ENCODE measurements at regions not wholly inside any gene's neighbourhood (a gene's known extent, or its start where the extent isn't known, plus 50 kb on each side); places are given as distances from the start of the nearest gene placed in this dataset.

- H3K36me3 ChIP-seq (ENCODE audit: control insufficient read depth, low read length) = no peaks in the 10 kb centered on the region
- H3K4me1 ChIP-seq (ENCODE audit: control insufficient read depth, low read length) = no peaks in the 10 kb centered on the region
- H3K4me2 ChIP-seq (ENCODE audit: low read length) = no peak overlapping the region
- no peaks in the 10 kb centered on the region for H3K27me3 ChIP-seq (ENCODE audit: control insufficient read depth, low read length)
- no peaks in the 10 kb centered on the region for H3K79me2 ChIP-seq (ENCODE audit: control insufficient read depth, low read length)
- H4K20me1 ChIP-seq (ENCODE audit: control insufficient read depth, insufficient read depth, low read depth, low read length) = no peaks in the 10 kb centered on the region
- TF ChIP-seq CTCF (IDR thresholded peaks at IDR 0.05; ENCODE audit: low read depth, low read length, poor library complexity, severe bottlenecking) (no peak), EZH2phosphoT487 (IDR thresholded peaks at IDR 0.05; ENCODE audit: borderline replicate concordance, low read length) (no peak)
- no peak overlapping the region for H3K27ac ChIP-seq (ENCODE audit: low read depth, low read length)
- H3F3A ChIP-seq (ENCODE audit: control insufficient read depth, insufficient read depth) = no peaks in the 10 kb centered on the region
- no peaks in the 10 kb centered on the region for H3K9me3 ChIP-seq (ENCODE audit: control insufficient read depth, insufficient read depth, low read length)
- no peaks in the 10 kb centered on the region for H3K9me2 ChIP-seq (replicated peaks; ENCODE audit: control insufficient read depth, low read length)
- no peak overlapping the region for H3K4me3 ChIP-seq (ENCODE audit: low read length)
These were observed 345.0 kb upstream of the MDFIC2 start for GRCh38 chr3:70657454-70657853.

GRCh38 chr3:70647823-70648222 is 335.4 kb upstream of the MDFIC2 start:
- no peaks in the 10 kb centered on the region for H3K79me2 ChIP-seq (ENCODE audit: control insufficient read depth, low read length)
- no peaks in the 10 kb centered on the region for H3F3A ChIP-seq (ENCODE audit: control insufficient read depth, insufficient read depth)
- no peak overlapping the region for H3K27ac ChIP-seq (ENCODE audit: low read depth, low read length)
- no peaks in the 10 kb centered on the region for H3K36me3 ChIP-seq (ENCODE audit: control insufficient read depth, low read length)
- H3K4me3 ChIP-seq (ENCODE audit: low read length) = no peak overlapping the region
- no peaks in the 10 kb centered on the region for H3K4me1 ChIP-seq (ENCODE audit: control insufficient read depth, low read length)
- TF ChIP-seq CTCF (IDR thresholded peaks at IDR 0.05; ENCODE audit: low read depth, low read length, poor library complexity, severe bottlenecking) = no peak
- TF ChIP-seq EZH2phosphoT487 (IDR thresholded peaks at IDR 0.05; ENCODE audit: borderline replicate concordance, low read length) = no peak
- H3K9me3 ChIP-seq (ENCODE audit: control insufficient read depth, insufficient read depth, low read length) = no peaks in the 10 kb centered on the region
- no peaks in the 10 kb centered on the region for H3K9me2 ChIP-seq (replicated peaks; ENCODE audit: control insufficient read depth, low read length)
- H3K4me2 ChIP-seq (ENCODE audit: low read length) = no peak overlapping the region
- H3K27me3 ChIP-seq (ENCODE audit: control insufficient read depth, low read length) = no peaks in the 10 kb centered on the region
- no peaks in the 10 kb centered on the region for H4K20me1 ChIP-seq (ENCODE audit: control insufficient read depth, insufficient read depth, low read depth, low read length)

GRCh38 chr3:70647094-70647493 is 334.7 kb upstream of the MDFIC2 start:
- no peaks in the 10 kb centered on the region for H3K79me2 ChIP-seq (ENCODE audit: control insufficient read depth, low read length)
- H3K27me3 ChIP-seq (ENCODE audit: control insufficient read depth, low read length) = no peaks in the 10 kb centered on the region
- no peaks in the 10 kb centered on the region for H3K9me3 ChIP-seq (ENCODE audit: control insufficient read depth, insufficient read depth, low read length)
- H3K9me2 ChIP-seq (replicated peaks; ENCODE audit: control insufficient read depth, low read length) = no peaks in the 10 kb centered on the region
- H3K4me1 ChIP-seq (ENCODE audit: control insufficient read depth, low read length) = no peaks in the 10 kb centered on the region
- H3K4me2 ChIP-seq (ENCODE audit: low read length) = no peak overlapping the region
- no peaks in the 10 kb centered on the region for H3K36me3 ChIP-seq (ENCODE audit: control insufficient read depth, low read length)
- no peaks in the 10 kb centered on the region for H3F3A ChIP-seq (ENCODE audit: control insufficient read depth, insufficient read depth)
- no peak overlapping the region for H3K4me3 ChIP-seq (ENCODE audit: low read length)
- no peak overlapping the region for H3K27ac ChIP-seq (ENCODE audit: low read depth, low read length)
- H4K20me1 ChIP-seq (ENCODE audit: control insufficient read depth, insufficient read depth, low read depth, low read length) = no peaks in the 10 kb centered on the region
- TF ChIP-seq CTCF (IDR thresholded peaks at IDR 0.05; ENCODE audit: low read depth, low read length, poor library complexity, severe bottlenecking) (no peak), EZH2phosphoT487 (IDR thresholded peaks at IDR 0.05; ENCODE audit: borderline replicate concordance, low read length) (no peak)

- Histone ChIP-seq H3K27ac (ENCODE audit: low read depth, low read length) (no peak overlapping the region), H3K4me2 (ENCODE audit: low read length) (no peak overlapping the region), H3K9me2 (replicated peaks; ENCODE audit: control insufficient read depth, low read length) (no peaks in the 10 kb centered on the region), H3K36me3 (ENCODE audit: control insufficient read depth, low read length) (no peaks in the 10 kb centered on the region), H3K9me3 (ENCODE audit: control insufficient read depth, insufficient read depth, low read length) (no peaks in the 10 kb centered on the region), H3K4me3 (ENCODE audit: low read length) (no peak overlapping the region), H4K20me1 (ENCODE audit: control insufficient read depth, insufficient read depth, low read depth, low read length) (no peaks in the 10 kb centered on the region), H3K4me1 (ENCODE audit: control insufficient read depth, low read length) (no peaks in the 10 kb centered on the region), H3F3A (ENCODE audit: control insufficient read depth, insufficient read depth) (no peaks in the 10 kb centered on the region), H3K27me3 (ENCODE audit: control insufficient read depth, low read length) (no peaks in the 10 kb centered on the region), H3K79me2 (ENCODE audit: control insufficient read depth, low read length) (no peaks in the 10 kb centered on the region)
- no peak for TF ChIP-seq CTCF (IDR thresholded peaks at IDR 0.05; ENCODE audit: low read depth, low read length, poor library complexity, severe bottlenecking)
- TF ChIP-seq EZH2phosphoT487 (IDR thresholded peaks at IDR 0.05; ENCODE audit: borderline replicate concordance, low read length) = no peak
These were observed 334.2 kb upstream of the MDFIC2 start for GRCh38 chr3:70646635-70647034.

Measured in DOHH2 (cell line).